HEK293 (cell line): ENCODE measurements at regions not wholly inside any gene's neighbourhood (a gene's known extent, or its start where the extent isn't known, plus 50 kb on each side); places are given as distances from the start of the nearest gene placed in this dataset.

Experiments used
- ZNF768 ChIP-seq: fragments of 450-650 bp; formaldehyde crosslinking; IDR thresholded peaks from 2 replicates; pipeline ENCODE4 v1.5.1; 2018; ENCODE audit warnings: missing biosample characterization, mild to moderate bottlenecking, missing genetic modification characterization
- TF ChIP-seq, protein P1 (sequence below): fragments of 450-650 bp; formaldehyde crosslinking; IDR thresholded peaks from 2 replicates; pipeline ENCODE4 v1.5.1; 2016; ENCODE audit warnings: missing biosample characterization, missing genetic modification characterization

DNA sequence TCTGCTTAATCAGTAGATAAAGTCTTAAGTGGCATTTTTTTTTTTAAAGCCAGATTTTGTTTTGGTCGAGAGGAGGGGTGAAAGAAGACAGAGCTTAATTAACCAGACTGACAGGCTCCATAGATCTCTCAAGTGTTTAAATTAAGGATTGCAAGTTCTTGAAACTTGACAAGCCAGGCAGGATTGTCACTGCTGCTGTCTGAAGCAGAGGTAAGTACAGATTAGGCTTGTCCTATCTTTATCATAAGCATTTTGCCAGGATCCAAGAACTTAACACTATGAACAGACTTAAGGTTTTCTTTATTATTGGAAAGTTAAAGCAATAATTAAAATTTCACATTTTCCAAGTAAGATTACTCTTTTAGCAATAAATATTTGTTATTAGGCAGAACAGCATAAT is 179.6 kb upstream of the LMO3 start:
- TF ChIP-seq, protein P1, sequence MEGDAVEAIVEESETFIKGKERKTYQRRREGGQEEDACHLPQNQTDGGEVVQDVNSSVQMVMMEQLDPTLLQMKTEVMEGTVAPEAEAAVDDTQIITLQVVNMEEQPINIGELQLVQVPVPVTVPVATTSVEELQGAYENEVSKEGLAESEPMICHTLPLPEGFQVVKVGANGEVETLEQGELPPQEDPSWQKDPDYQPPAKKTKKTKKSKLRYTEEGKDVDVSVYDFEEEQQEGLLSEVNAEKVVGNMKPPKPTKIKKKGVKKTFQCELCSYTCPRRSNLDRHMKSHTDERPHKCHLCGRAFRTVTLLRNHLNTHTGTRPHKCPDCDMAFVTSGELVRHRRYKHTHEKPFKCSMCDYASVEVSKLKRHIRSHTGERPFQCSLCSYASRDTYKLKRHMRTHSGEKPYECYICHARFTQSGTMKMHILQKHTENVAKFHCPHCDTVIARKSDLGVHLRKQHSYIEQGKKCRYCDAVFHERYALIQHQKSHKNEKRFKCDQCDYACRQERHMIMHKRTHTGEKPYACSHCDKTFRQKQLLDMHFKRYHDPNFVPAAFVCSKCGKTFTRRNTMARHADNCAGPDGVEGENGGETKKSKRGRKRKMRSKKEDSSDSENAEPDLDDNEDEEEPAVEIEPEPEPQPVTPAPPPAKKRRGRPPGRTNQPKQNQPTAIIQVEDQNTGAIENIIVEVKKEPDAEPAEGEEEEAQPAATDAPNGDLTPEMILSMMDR = no peak
- no peak for TF ChIP-seq ZNF768
